ENCODE measurements at regions not wholly inside any gene's neighbourhood (a gene's known extent, or its start where the extent isn't known, plus 50 kb on each side); places are given as distances from the start of the nearest gene placed in this dataset.
A peak's percentile ranks its signal among the peaks of the same experiment; 100 is the strongest.

GRCh38 chr9:7977586-7977985, 178.0 kb upstream of the DMAC1 start:
- Histone ChIP-seq H3K9ac (peak overlapping the region in 4 of 11 experiments; percentile 61 to 77 (median 64); a peak in 4 of 22 replicates), H3K27me3 (no peaks in the 10 kb centered on the region; a peak in 1 of 22 replicates), H3K9me3 (replicated peaks in 1 of 11) (peaks cover 0 to 39% (median 15%) of the 10 kb centered on the region in 11 experiments; a peak in 13 of 22 replicates), H3K4me2 (peak overlapping the region; percentile 64 to 84 (median 79); a peak in 18 of 22 replicates), H3K4me3 (no peak overlapping the region), H3K27ac (peak overlapping the region in 7 of 11 experiments; percentile 43 to 91 (median 84); a peak in 12 of 22 replicates), H3K36me3 (peaks cover 0 to 8% (median 0%) of the 10 kb centered on the region in 11 experiments; a peak in 1 of 22 replicates), H3K4me1 (peaks cover 34 to 81% (median 54%) of the 10 kb centered on the region in 10 experiments), H4K20me1 (no peaks in the 10 kb centered on the region)
- TF ChIP-seq Cebpa-rat (IDR thresholded peaks at IDR 0.05), result no peak

- H4K20me1 ChIP-seq, result no peaks in the 10 kb centered on the region
- H3K4me1 ChIP-seq, result peaks cover 34 to 83% (median 54%) of the 10 kb centered on the region in 10 experiments
- H3K27me3 ChIP-seq, result no peaks in the 10 kb centered on the region; a peak in 1 of 22 replicates
- peak overlapping the region in 8 of 11 experiments; percentile 43 to 91 (median 78); a peak in 16 of 22 replicates for H3K27ac ChIP-seq
- peaks cover 0 to 8% (median 0%) of the 10 kb centered on the region in 11 experiments; a peak in 1 of 22 replicates for H3K36me3 ChIP-seq
- peak overlapping the region; percentile 64 to 84 (median 79) for H3K4me2 ChIP-seq
- peak overlapping the region in 4 of 11 experiments; percentile 61 to 77 (median 64); a peak in 8 of 22 replicates for H3K9ac ChIP-seq
- H3K9me3 ChIP-seq (replicated peaks in 1 of 11), result peaks cover 0 to 40% (median 13%) of the 10 kb centered on the region in 11 experiments; a peak in 13 of 22 replicates
- no peak for TF ChIP-seq Cebpa-rat (IDR thresholded peaks at IDR 0.05)
- H3K4me3 ChIP-seq, result no peak overlapping the region
Observed at GRCh38 chr9:7976856-7977255, 177.3 kb upstream of the DMAC1 start.

- peaks cover 34 to 83% (median 54%) of the 10 kb centered on the region in 10 experiments for H3K4me1 ChIP-seq
- no peak overlapping the region for H3K4me3 ChIP-seq
- peak overlapping the region; percentile 64 to 84 (median 79) for H3K4me2 ChIP-seq
- no peaks in the 10 kb centered on the region; a peak in 1 of 22 replicates for H3K27me3 ChIP-seq
- peaks cover 0 to 37% (median 11%) of the 10 kb centered on the region in 11 experiments; a peak in 13 of 22 replicates for H3K9me3 ChIP-seq (replicated peaks in 1 of 11)
- no peaks in the 10 kb centered on the region for H4K20me1 ChIP-seq
- H3K9ac ChIP-seq, result peak overlapping the region in 5 of 11 experiments; percentile 44 to 77 (median 62); a peak in 11 of 22 replicates
- peaks cover 0 to 3% (median 0%) of the 10 kb centered on the region in 11 experiments; a peak in 1 of 22 replicates for H3K36me3 ChIP-seq
- TF ChIP-seq Cebpa-rat (IDR thresholded peaks at IDR 0.05), result peak in 2 of 11 experiments; percentile 41 to 49; a peak in 3 of 22 replicates
- H3K27ac ChIP-seq, result peak overlapping the region in 8 of 11 experiments; percentile 64 to 91 (median 78); a peak in 17 of 22 replicates
Observed at GRCh38 chr9:7976167-7976755, 176.7 kb upstream of the DMAC1 start.

GRCh38 chr9:7975336-7975735, 175.8 kb upstream of the DMAC1 start:
- no peaks in the 10 kb centered on the region for H4K20me1 ChIP-seq
- H3K4me1 ChIP-seq, result peaks cover 34 to 76% (median 54%) of the 10 kb centered on the region in 10 experiments
- no peaks in the 10 kb centered on the region; a peak in 1 of 22 replicates for H3K27me3 ChIP-seq
- peak overlapping the region in 3 of 11 experiments; percentile 28 to 77 (median 33); a peak in 4 of 22 replicates for H3K9ac ChIP-seq
- H3K27ac ChIP-seq, result peak overlapping the region in 7 of 11 experiments; percentile 22 to 91 (median 84); a peak in 13 of 22 replicates
- TF ChIP-seq Cebpa-rat (IDR thresholded peaks at IDR 0.05), result no peak
- peaks cover 0 to 30% (median 5%) of the 10 kb centered on the region in 11 experiments; a peak in 7 of 22 replicates for H3K9me3 ChIP-seq (replicated peaks in 1 of 11)
- no peaks in the 10 kb centered on the region for H3K36me3 ChIP-seq
- H3K4me3 ChIP-seq, result no peak overlapping the region
- peak overlapping the region; percentile 52 to 83 (median 72) for H3K4me2 ChIP-seq

- TF ChIP-seq Cebpa-rat (IDR thresholded peaks at IDR 0.05), result 0 out of 22 replicates have a peak, but pooled peaks of 1 of the 11 experiments have one; percentile 50
- peaks cover 0 to 31% (median 3%) of the 10 kb centered on the region in 11 experiments; a peak in 9 of 22 replicates for H3K9me3 ChIP-seq (replicated peaks in 1 of 11)
- H3K36me3 ChIP-seq, result no peaks in the 10 kb centered on the region
- peak overlapping the region in 6 of 11 experiments; percentile 64 to 91 (median 84); a peak in 12 of 22 replicates for H3K27ac ChIP-seq
- H3K9ac ChIP-seq, result peak overlapping the region in 5 of 11 experiments; percentile 0 to 77 (median 28); a peak in 5 of 22 replicates
- H4K20me1 ChIP-seq, result no peaks in the 10 kb centered on the region
- no peak overlapping the region for H3K4me3 ChIP-seq
- no peaks in the 10 kb centered on the region; a peak in 1 of 22 replicates for H3K27me3 ChIP-seq
- H3K4me1 ChIP-seq, result peaks cover 34 to 67% (median 54%) of the 10 kb centered on the region in 10 experiments
- H3K4me2 ChIP-seq, result peak overlapping the region; percentile 52 to 83 (median 72)
Observed at GRCh38 chr9:7974335-7974960, 174.9 kb upstream of the DMAC1 start.

GRCh38 chr9:7973123-7973522, 173.5 kb upstream of the DMAC1 start:
- Histone ChIP-seq H3K9ac (no peak overlapping the region), H3K4me1 (peaks cover 34 to 58% (median 50%) of the 10 kb centered on the region in 10 experiments), H3K4me2 (peak overlapping the region in 5 of 11 experiments; percentile 63 to 83 (median 75); a peak in 9 of 22 replicates)

GRCh38 chr9:7970681-7971330, 171.2 kb upstream of the DMAC1 start:
- Histone ChIP-seq H3K9ac (no peak overlapping the region), H4K20me1 (no peaks in the 10 kb centered on the region), H3K4me3 (no peak overlapping the region), H3K4me1 (peaks cover 20 to 36% (median 29%) of the 10 kb centered on the region in 10 experiments), H3K27me3 (no peaks in the 10 kb centered on the region), H3K27ac (no peak overlapping the region), H3K4me2 (no peak overlapping the region), H3K9me3 (replicated peaks in 1 of 11) (peaks cover 0 to 34% (median 0%) of the 10 kb centered on the region in 11 experiments; a peak in 8 of 22 replicates), H3K36me3 (no peaks in the 10 kb centered on the region)
- no peak for TF ChIP-seq Cebpa-rat (IDR thresholded peaks at IDR 0.05)

More at GRCh38 chr9:7973123-7973522, 173.5 kb upstream of the DMAC1 start:
- Histone ChIP-seq H4K20me1 (no peaks in the 10 kb centered on the region), H3K4me3 (no peak overlapping the region; a peak in 1 of 20 replicates), H3K27me3 (no peaks in the 10 kb centered on the region; a peak in 1 of 22 replicates), H3K9me3 (replicated peaks in 1 of 11) (peaks cover 0 to 28% (median 0%) of the 10 kb centered on the region in 11 experiments; a peak in 7 of 22 replicates), H3K27ac (peak overlapping the region in 2 of 11 experiments; percentile 84 to 91; a peak in 4 of 22 replicates), H3K36me3 (no peaks in the 10 kb centered on the region)
- no peak for TF ChIP-seq Cebpa-rat (IDR thresholded peaks at IDR 0.05)

- Histone ChIP-seq H4K20me1 (no peaks in the 10 kb centered on the region), H3K36me3 (no peaks in the 10 kb centered on the region), H3K9ac (no peak overlapping the region), H3K9me3 (replicated peaks in 1 of 11) (peaks cover 0 to 34% (median 0%) of the 10 kb centered on the region in 11 experiments; a peak in 8 of 22 replicates), H3K4me2 (no peak overlapping the region), H3K4me3 (no peak overlapping the region), H3K4me1 (peaks cover under 1 to 15% (median 8%) of the 10 kb centered on the region in 10 experiments; a peak in 18 of 20 replicates), H3K27me3 (no peaks in the 10 kb centered on the region), H3K27ac (no peak overlapping the region)
- TF ChIP-seq Cebpa-rat (IDR thresholded peaks at IDR 0.05), result no peak
Observed at GRCh38 chr9:7968687-7969086, 169.1 kb upstream of the DMAC1 start.
